B cell (primary cell): ENCODE measurements at regions not wholly inside any gene's neighbourhood (a gene's known extent, or its start where the extent isn't known, plus 50 kb on each side); places are given as distances from the start of the nearest gene placed in this dataset.

Experiments used
- ATAC-seq: fragments of 200-7000 bp; cut with Tn5 transposase; one replicate; pipeline ENCODE4 v1.10.0; 2021; ENCODE audit warnings: low read depth, mild to moderate bottlenecking, moderate number of reproducible peaks, moderate library complexity
- CTCF ChIA-PET: fragments of 350-600 bp; sonication (Branson Sonifier 250); formaldehyde crosslinking; loops from one replicate; lab custom pipeline; 2021; ENCODE audit warnings: antibody characterized with exemption, inconsistent platforms; lab: Charles Lee
- POLR2A ChIA-PET: fragments of 350-600 bp; sonication (Branson Sonifier 250); formaldehyde crosslinking; loops from one replicate; lab custom pipeline; 2021; ENCODE audit warnings: antibody characterized with exemption; lab: Charles Lee
- DNase-seq: peaks from one replicate; pipeline ENCODE4 v3.0.0; 2013
- H2AFZ ChIP-seq: 2 replicates; pipeline ENCODE4 v1.6.1; 2012; ENCODE audit warnings: mild to moderate bottlenecking, low read depth, low read length; ENCODE audit not compliant: insufficient read depth, poor library complexity, severe bottlenecking
- H3K27ac ChIP-seq, 2 donors: 1 replicate in 1 of 2; 2 replicates in 1 of 2; pipeline ENCODE4 v1.5.1; 2012 to 2013; ENCODE audit warnings: low read length in 2 of 2, mild to moderate bottlenecking in 2 of 2, moderate library complexity in 1 of 2
- H3K27me3 ChIP-seq, 4 experiments: fragments of 200-600 bp in 1 of 4; sonication (generic) in 1 of 4; replicated peaks in 1 of 4; 1 replicate in 2 of 4; 2 replicates in 2 of 4; pipeline versions ENCODE4 v1.6.1 to v1.7.0; 2013 to 2016; ENCODE audit warnings: low read length in 3 of 4, mild to moderate bottlenecking in 2 of 4, mixed read lengths in 1 of 4, moderate library complexity in 1 of 4; ENCODE audit not compliant: insufficient read depth in 4 of 4, control insufficient read depth in 3 of 4; ENCODE audit errors: control extremely low read depth in 1 of 4
- H3K36me3 ChIP-seq, 2 experiments: replicated peaks in 1 of 2; 1 replicate in 1 of 2; 2 replicates in 1 of 2; pipeline versions ENCODE4 v1.6.1 to v1.7.1; 2013; ENCODE audit warnings: low read length in 1 of 2; ENCODE audit not compliant: insufficient read depth in 2 of 2, control insufficient read depth in 1 of 2; ENCODE audit errors: control extremely low read depth in 1 of 2, extremely low read depth in 1 of 2
- H3K4me1 ChIP-seq, 2 donors: fragments of 200-600 bp in 1 of 2; sonication (generic) in 1 of 2; 1 replicate in 1 of 2; 2 replicates in 1 of 2; pipeline versions ENCODE4 v1.5.1 to v1.6.1; 2013 to 2017; ENCODE audit warnings: low read length in 2 of 2; ENCODE audit not compliant: control insufficient read depth in 2 of 2, insufficient read depth in 2 of 2
- H3K4me2 ChIP-seq: replicated peaks from 2 replicates; pipeline ENCODE3; 2012; ENCODE audit warnings: mild to moderate bottlenecking, low read depth, low read length; ENCODE audit not compliant: poor library complexity, severe bottlenecking
- H3K4me3 ChIP-seq, 5 experiments: fragments of 200-600 bp in 1 of 5; sonication (generic) in 1 of 5; 1 replicate in 3 of 5; 2 replicates in 2 of 5; pipeline versions ENCODE4 v1.5.1 to v1.7.0; 2011 to 2016; ENCODE audit warnings: low read length in 4 of 5, mild to moderate bottlenecking in 4 of 5, low read depth in 2 of 5, control low read depth in 1 of 5, moderate library complexity in 1 of 5; ENCODE audit not compliant: insufficient read depth in 1 of 5; ENCODE audit errors: control extremely low read depth in 1 of 5, extremely low read depth in 1 of 5
- H3K79me2 ChIP-seq: fragments of 200-600 bp; sonication (generic); one replicate; pipeline ENCODE4 v1.6.0; 2016; ENCODE audit warnings: low read length; ENCODE audit not compliant: control insufficient read depth, insufficient read depth
- H3K9ac ChIP-seq: fragments of 200-600 bp; sonication (generic); 2 replicates; pipeline ENCODE4 v1.6.1; 2017; ENCODE audit warnings: mild to moderate bottlenecking, low read length, moderate library complexity
- H3K9me3 ChIP-seq, 3 donors: one replicate each; pipeline versions ENCODE4 v1.6.1 to v1.7.1; 2013; ENCODE audit warnings: low read length in 2 of 3; ENCODE audit not compliant: control insufficient read depth in 2 of 3, insufficient read depth in 1 of 3; ENCODE audit errors: control extremely low read depth in 1 of 3
- H4K20me1 ChIP-seq: 2 replicates; pipeline ENCODE4 v1.6.0; 2012; ENCODE audit warnings: mild to moderate bottlenecking, low read length; ENCODE audit not compliant: insufficient read depth, control insufficient read depth, poor library complexity, severe bottlenecking
- H3K27ac Mint-ChIP-seq: one replicate; pipeline ENCODE4 v1.8.0; 2021; ENCODE audit warnings: mixed read lengths
- H3K27me3 Mint-ChIP-seq: one replicate; pipeline ENCODE4 v1.8.0; 2021; ENCODE audit warnings: mixed read lengths
- H3K4me1 Mint-ChIP-seq: one replicate; pipeline ENCODE4 v1.8.0; 2021; ENCODE audit warnings: mixed read lengths
- H3K4me3 Mint-ChIP-seq: one replicate; pipeline ENCODE4 v1.8.0; 2021; ENCODE audit warnings: mixed read lengths
- H3K9me3 Mint-ChIP-seq: one replicate; pipeline ENCODE4 v1.8.0; 2022; ENCODE audit warnings: mixed read lengths; ENCODE audit not compliant: insufficient read depth
- EZH2 ChIP-seq: IDR thresholded peaks from 2 replicates; pipeline ENCODE4 v1.6.1; 2012; ENCODE audit warnings: borderline replicate concordance, low read depth, mild to moderate bottlenecking, moderate library complexity, low read length; ENCODE audit not compliant: insufficient read depth, poor library complexity, severe bottlenecking
- WGBS: methylation state at CpG from one replicate; pipeline ENCODE4 v1.1.5; 2013; ENCODE audit warnings: missing lambda C conversion rate; ENCODE audit not compliant: insufficient coverage; 5-methylcytosine and 5-hydroxymethylcytosine counted together
- intact Hi-C: fragments of 100-400 bp; cut with micrococcal nuclease; formaldehyde crosslinking; loops from one replicate; pipeline ENCODE4 v1.10.0; 2022
- TF ChIP-seq, protein P1 (sequence below): fragments of 200-600 bp; IDR thresholded peaks from one replicate; pipeline ENCODE4 v1.8.0; 2022; ENCODE audit warnings: antibody characterized with exemption, mild to moderate bottlenecking

DNA sequence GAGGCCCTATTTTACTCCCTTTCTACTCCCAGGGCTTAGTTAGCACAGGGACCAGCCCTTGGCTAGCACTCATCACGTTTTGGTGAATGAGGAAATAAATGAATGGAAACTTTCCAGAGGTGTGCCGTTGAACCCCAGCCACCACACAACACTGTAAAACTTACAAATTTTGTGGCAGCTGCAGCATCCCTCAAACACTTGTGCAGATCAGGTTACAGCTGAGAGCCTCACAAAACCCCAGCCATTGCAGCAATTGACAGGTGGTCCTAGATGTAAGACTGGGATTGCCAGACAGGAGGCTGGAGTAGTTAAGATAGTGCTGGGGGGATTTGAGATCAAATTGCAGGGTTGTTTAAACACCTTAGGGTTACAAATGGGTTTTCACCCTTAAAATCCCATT, 482.2 kb upstream of the KIF2A start:
- no peak overlapping the region for H3K27ac Mint-ChIP-seq
- ATAC-seq (no peak), DNase-seq (no peak)
- Histone ChIP-seq H3K36me3 (no peaks in the 10 kb centered on the region), H3K4me1 (no peaks in the 10 kb centered on the region), H3K27me3 (no peaks in the 10 kb centered on the region), H3K79me2 (no peaks in the 10 kb centered on the region), H3K27ac (no peak overlapping the region), H3K9ac (no peak overlapping the region), H4K20me1 (no peaks in the 10 kb centered on the region), H3K4me2 (no peak overlapping the region), H2AFZ (no peak overlapping the region), H3K4me3 (no peak overlapping the region), H3K9me3 (no peaks in the 10 kb centered on the region)
- TF ChIP-seq, protein P1, sequence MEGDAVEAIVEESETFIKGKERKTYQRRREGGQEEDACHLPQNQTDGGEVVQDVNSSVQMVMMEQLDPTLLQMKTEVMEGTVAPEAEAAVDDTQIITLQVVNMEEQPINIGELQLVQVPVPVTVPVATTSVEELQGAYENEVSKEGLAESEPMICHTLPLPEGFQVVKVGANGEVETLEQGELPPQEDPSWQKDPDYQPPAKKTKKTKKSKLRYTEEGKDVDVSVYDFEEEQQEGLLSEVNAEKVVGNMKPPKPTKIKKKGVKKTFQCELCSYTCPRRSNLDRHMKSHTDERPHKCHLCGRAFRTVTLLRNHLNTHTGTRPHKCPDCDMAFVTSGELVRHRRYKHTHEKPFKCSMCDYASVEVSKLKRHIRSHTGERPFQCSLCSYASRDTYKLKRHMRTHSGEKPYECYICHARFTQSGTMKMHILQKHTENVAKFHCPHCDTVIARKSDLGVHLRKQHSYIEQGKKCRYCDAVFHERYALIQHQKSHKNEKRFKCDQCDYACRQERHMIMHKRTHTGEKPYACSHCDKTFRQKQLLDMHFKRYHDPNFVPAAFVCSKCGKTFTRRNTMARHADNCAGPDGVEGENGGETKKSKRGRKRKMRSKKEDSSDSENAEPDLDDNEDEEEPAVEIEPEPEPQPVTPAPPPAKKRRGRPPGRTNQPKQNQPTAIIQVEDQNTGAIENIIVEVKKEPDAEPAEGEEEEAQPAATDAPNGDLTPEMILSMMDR = no peak
- no peak for TF ChIP-seq EZH2
- POLR2A ChIA-PET = no interaction called here
- CTCF ChIA-PET = no interaction called here
- no peaks in the 10 kb centered on the region for H3K9me3 Mint-ChIP-seq
- intact Hi-C loops = no loop called here
- 100% methylated on average over 1 of the region's 2 CpGs for WGBS
- H3K4me3 Mint-ChIP-seq = no peak overlapping the region
- no peaks in the 10 kb centered on the region for H3K4me1 Mint-ChIP-seq
- no peaks in the 10 kb centered on the region for H3K27me3 Mint-ChIP-seq

DNA sequence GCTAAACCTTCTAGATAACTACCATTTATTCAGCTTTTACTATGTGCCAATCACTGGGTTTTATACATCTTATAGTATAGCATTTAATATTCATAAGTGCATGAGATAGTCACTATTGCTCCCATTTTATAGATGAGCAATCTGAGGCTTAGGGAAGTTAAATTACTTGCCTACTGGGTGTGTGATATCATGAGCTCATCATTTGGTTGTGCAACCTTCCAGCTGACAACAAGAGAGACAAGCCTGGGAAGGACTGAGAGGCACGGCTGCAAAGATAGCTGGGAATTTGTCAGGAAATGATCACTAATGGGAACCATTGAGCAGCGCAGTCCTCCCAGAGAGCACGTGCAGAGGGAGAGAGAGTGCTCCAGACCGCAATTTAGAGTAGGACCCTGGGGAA, 481.6 kb upstream of the KIF2A start:
- ChIA-PET POLR2A (no interaction called here), CTCF (no interaction called here)
- Histone ChIP-seq H3K4me1 (no peaks in the 10 kb centered on the region), H3K9ac (no peak overlapping the region), H2AFZ (no peak overlapping the region), H3K4me3 (no peak overlapping the region), H3K4me2 (no peak overlapping the region), H3K27ac (no peak overlapping the region), H4K20me1 (no peaks in the 10 kb centered on the region), H3K27me3 (no peaks in the 10 kb centered on the region), H3K36me3 (no peaks in the 10 kb centered on the region), H3K79me2 (no peaks in the 10 kb centered on the region), H3K9me3 (no peaks in the 10 kb centered on the region)
- Mint-ChIP-seq H3K4me3 (no peak overlapping the region), H3K27ac (no peak overlapping the region), H3K27me3 (no peaks in the 10 kb centered on the region), H3K4me1 (no peaks in the 10 kb centered on the region), H3K9me3 (no peaks in the 10 kb centered on the region)
- DNase-seq (no peak), ATAC-seq (no peak)
- intact Hi-C loops = no loop called here
- WGBS = 90% methylated on average over 4 of the region's 4 CpGs
- TF ChIP-seq EZH2 = no peak
- TF ChIP-seq, protein P1 = no peak
